Body of pancreas (tissue), 4 donors: ENCODE measurements at regions not wholly inside any gene's neighbourhood (a gene's known extent, or its start where the extent isn't known, plus 50 kb on each side); places are given as distances from the start of the nearest gene placed in this dataset.

ENCODE experiments used
- ATAC-seq: fragments of 150-250 bp; one replicate; pipeline ENCODE4 v1.9.1; 2016
- DNase-seq, 4 donors: peaks; one replicate each; pipeline ENCODE4 v3.0.0-alpha.2; 2019
- H3K27ac ChIP-seq, 4 donors: fragments of 200-600 bp; sonication (generic); 1 replicate in 3 of 4; 2 replicates in 1 of 4; pipeline versions ENCODE4 v1.5.1 to v1.6.1; 2016 to 2019; ENCODE audit warnings: mild to moderate bottlenecking in 1 of 4, mixed read lengths in 1 of 4, moderate library complexity in 1 of 4
- H3K27me3 ChIP-seq, 2 donors: fragments of 200-600 bp; sonication (generic); one replicate each; pipeline ENCODE4 v1.6.0; 2016; ENCODE audit warnings: mild to moderate bottlenecking in 1 of 2
- H3K36me3 ChIP-seq, 2 donors: fragments of 200-600 bp; sonication (generic); replicated peaks in 1 of 2; 2 replicates each; pipeline ENCODE4 v1.5.1; 2016; ENCODE audit warnings: low read depth in 2 of 2; ENCODE audit not compliant: insufficient read depth in 1 of 2
- H3K4me1 ChIP-seq: fragments of 200-600 bp; sonication (generic); one replicate; pipeline ENCODE4 v1.6.0; 2016
- H3K4me3 ChIP-seq, 2 donors: fragments of 200-600 bp; sonication (generic); 1 replicate in 1 of 2; 2 replicates in 1 of 2; pipeline ENCODE4 v1.5.1; 2016 to 2019
- H3K9me3 ChIP-seq, 3 donors: fragments of 200-600 bp; sonication (generic); 1 replicate in 2 of 3; 2 replicates in 1 of 3; pipeline ENCODE4 v1.5.1; 2016
- POLR2A ChIP-seq, 3 donors: fragments of 450-650 bp; IDR thresholded peaks; one replicate each; pipeline ENCODE4 v1.6.1; 2016; ENCODE audit warnings: antibody characterized with exemption in 3 of 3, mild to moderate bottlenecking in 2 of 3
- WGBS, 2 donors: methylation state at CpG; one replicate each; pipeline ENCODE4 v1.1.5; 2017; 5-methylcytosine and 5-hydroxymethylcytosine counted together
- intact Hi-C: fragments of 100-400 bp; cut with DNase I; formaldehyde crosslinking; loops from one replicate; pipeline ENCODE4 v1.15.1; 2023
- TF ChIP-seq, protein P1 (sequence below), 7 experiments: fragments of 450-650 bp in 4 of 7; fragments of 200-600 bp in 3 of 7; sonication (generic) in 3 of 7; IDR thresholded peaks; one replicate each; pipeline ENCODE4 v1.5.1; 2016 to 2019; ENCODE audit warnings: antibody characterized with exemption in 7 of 7

DNA sequence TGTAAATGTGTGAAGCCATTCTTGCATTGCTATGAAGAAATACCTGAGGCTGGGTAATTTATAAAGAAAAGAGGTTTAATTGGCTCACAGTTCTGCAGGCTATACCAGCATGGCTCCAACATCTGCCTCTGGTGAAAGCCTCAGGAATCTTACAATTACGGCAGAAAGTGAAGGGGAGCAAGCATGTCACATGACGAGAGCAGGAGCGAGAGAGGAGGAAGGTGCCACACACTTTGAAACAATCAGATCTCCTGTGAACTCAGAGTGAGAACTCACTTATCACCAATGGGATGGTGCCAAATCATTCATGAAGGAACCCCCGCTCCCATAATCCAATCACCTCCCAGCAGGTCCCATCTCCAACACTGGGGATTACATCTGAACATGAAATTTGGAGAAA is 213.6 kb upstream of the TSC22D2 start:
- no peaks in the 10 kb centered on the region for H3K36me3 ChIP-seq
- H3K4me3 ChIP-seq, result no peak overlapping the region
- peaks cover 0 to 4% (median 0%) of the 10 kb centered on the region in 3 donors for H3K9me3 ChIP-seq
- intact Hi-C loops, result no loop called here
- H3K27ac ChIP-seq, result no peak overlapping the region
- no peaks in the 10 kb centered on the region for H3K27me3 ChIP-seq
- H3K4me1 ChIP-seq, result no peaks in the 10 kb centered on the region
- ATAC-seq (no peak), DNase-seq (no peak)
- TF ChIP-seq POLR2A (IDR thresholded peaks at IDR 0.05), result no peak
- TF ChIP-seq, protein P1, sequence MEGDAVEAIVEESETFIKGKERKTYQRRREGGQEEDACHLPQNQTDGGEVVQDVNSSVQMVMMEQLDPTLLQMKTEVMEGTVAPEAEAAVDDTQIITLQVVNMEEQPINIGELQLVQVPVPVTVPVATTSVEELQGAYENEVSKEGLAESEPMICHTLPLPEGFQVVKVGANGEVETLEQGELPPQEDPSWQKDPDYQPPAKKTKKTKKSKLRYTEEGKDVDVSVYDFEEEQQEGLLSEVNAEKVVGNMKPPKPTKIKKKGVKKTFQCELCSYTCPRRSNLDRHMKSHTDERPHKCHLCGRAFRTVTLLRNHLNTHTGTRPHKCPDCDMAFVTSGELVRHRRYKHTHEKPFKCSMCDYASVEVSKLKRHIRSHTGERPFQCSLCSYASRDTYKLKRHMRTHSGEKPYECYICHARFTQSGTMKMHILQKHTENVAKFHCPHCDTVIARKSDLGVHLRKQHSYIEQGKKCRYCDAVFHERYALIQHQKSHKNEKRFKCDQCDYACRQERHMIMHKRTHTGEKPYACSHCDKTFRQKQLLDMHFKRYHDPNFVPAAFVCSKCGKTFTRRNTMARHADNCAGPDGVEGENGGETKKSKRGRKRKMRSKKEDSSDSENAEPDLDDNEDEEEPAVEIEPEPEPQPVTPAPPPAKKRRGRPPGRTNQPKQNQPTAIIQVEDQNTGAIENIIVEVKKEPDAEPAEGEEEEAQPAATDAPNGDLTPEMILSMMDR (IDR thresholded peaks at IDR 0.05), result no peak
- WGBS, 2 donors, result 70 to 80% methylated on average over 4 of the region's 4 CpGs

DNA sequence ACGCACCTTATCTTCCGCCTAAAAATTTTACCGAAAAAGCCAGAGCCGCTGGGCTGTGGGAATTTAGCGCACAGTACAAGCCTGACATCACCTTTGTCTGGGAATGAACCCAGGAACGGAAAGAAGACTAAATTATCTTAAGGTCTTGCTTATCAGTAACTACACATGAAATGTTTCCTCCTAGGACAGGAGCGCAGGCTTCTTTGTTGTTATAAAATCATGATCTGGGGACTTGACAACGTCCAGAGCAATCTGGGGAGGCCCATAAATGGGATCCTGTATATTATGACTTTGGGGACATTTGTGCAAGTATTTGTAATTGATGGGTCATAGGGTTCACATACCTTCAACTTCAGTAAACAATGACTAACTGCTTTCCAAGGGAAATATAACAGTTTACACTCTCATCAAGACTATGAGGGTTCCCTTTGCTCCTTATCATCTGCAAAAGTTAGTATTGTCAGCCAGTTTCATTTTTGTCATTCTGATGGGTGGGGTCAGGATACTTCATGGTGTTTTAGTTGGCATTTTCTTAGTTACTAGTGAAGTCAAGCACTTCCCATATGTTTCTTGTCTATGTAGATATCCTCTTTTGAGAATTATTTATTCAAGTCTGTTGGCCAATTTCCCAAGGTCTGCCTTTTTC is 213.9 kb upstream of the PFN2 start:
- no peaks in the 10 kb centered on the region for H3K36me3 ChIP-seq
- TF ChIP-seq POLR2A (IDR thresholded peaks at IDR 0.05), result no peak
- TF ChIP-seq, protein P1 (IDR thresholded peaks at IDR 0.05), result no peak
- H3K4me1 ChIP-seq, result peaks cover 28% of the 10 kb centered on the region
- 4 to 7% methylated on average over 8 of the region's 8 CpGs for WGBS, 2 donors
- H3K4me3 ChIP-seq, result no peak overlapping the region
- intact Hi-C loops, result loop anchor here (5.0 kb wide), 1 partner anchor 212 kb away; the partner anchor contains the start of gene PFN2
- H3K9me3 ChIP-seq, result no peaks in the 10 kb centered on the region
- H3K27ac ChIP-seq, result peak overlapping the region in 1 of 4 donors; percentile 39
- DNase-seq, result no peak
- ATAC-seq, result no peak
- no peaks in the 10 kb centered on the region for H3K27me3 ChIP-seq

DNA sequence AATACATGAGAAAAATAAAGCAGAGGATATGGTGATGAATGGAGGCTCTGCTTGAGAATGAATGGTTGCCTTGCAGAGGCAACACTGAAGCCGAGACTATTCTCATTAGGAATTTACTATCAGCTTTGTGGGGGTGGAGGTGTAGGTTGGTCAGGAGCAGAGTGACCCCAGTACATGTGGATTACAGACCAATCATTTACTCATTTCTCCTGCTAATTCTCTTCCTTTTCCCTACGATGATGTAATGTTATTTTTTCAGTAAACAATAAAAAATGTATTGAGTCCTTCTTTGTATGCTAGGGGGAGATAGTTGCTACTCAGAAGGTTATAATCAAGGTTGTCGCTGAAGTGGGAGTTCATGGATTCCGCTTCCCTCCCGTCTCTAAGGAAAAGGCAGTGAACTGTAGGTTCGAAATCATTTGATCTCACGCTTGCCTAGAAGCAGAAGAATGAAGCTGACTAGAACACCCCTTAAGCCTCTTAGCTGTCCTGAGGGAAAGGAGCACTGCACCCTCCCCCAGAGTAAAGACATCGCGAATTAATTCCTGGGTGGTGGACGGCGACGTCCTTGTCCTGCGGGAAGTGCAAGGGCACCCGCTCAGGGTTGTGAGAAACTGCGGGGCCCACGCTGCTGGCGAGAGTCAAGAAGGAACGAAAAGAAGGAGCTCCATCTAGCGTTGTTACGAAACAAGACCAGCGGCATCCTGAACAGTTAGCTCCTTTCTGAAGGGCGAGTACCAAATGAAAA is 213.2 kb upstream of the PFN2 start:
- intact Hi-C loops, result loop anchor here (5.0 kb wide), 1 partner anchor 212 kb away; the partner anchor contains the start of gene PFN2

DNA sequence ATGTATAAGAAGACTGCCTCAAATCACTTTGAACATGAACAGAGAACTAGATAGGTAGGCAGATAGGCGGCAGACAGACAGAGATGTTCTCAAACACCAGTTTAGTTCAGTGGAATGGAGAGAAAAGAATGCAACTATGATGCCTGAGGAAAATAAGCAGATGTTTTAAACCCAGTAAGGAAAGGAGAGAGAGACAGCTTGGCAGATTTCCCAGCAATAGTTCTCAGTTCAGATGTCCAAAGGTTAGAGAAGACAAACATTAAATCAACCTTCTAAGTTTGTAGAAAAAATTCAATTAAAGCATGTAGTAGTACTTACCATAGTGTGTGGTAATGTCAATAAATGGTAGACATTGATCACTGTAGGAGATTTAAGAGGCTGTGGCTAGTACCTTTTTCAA is 209.6 kb upstream of the PFN2 start:
- DNase-seq, result peak in 3 of 4 donors; percentile 37 to 75 (median 60)
- H3K27me3 ChIP-seq, result no peaks in the 10 kb centered on the region
- intact Hi-C loops, result loop anchor here (5.0 kb wide), 1 partner anchor 208 kb away; the partner anchor contains the start of gene PFN2
- peaks cover 34% of the 10 kb centered on the region for H3K4me1 ChIP-seq
- no peaks in the 10 kb centered on the region for H3K9me3 ChIP-seq
- peak overlapping the region in 2 of 4 donors; percentile 35 to 59 for H3K27ac ChIP-seq
- no peak overlapping the region for H3K4me3 ChIP-seq
- no peaks in the 10 kb centered on the region for H3K36me3 ChIP-seq
- TF ChIP-seq, protein P1 (IDR thresholded peaks at IDR 0.05), result no peak
- TF ChIP-seq POLR2A (IDR thresholded peaks at IDR 0.05), result no peak
- 29 to 32% methylated on average over 1 of the region's 1 CpG for WGBS, 2 donors
- peak; percentile 79 for ATAC-seq

More for the DNA sequence above, 213.2 kb upstream of the PFN2 start:
- WGBS, 2 donors, result 5 to 6% methylated on average over 21 to 22 of the region's 22 CpGs
- no peak for TF ChIP-seq POLR2A (IDR thresholded peaks at IDR 0.05)
- TF ChIP-seq, protein P1 (IDR thresholded peaks at IDR 0.05), result peak; percentile 36 to 73 (median 65)
- Histone ChIP-seq H3K27me3 (no peaks in the 10 kb centered on the region), H3K27ac (peak overlapping the region in 2 of 4 donors; percentile 7 to 39), H3K9me3 (no peaks in the 10 kb centered on the region), H3K4me1 (peaks cover 34% of the 10 kb centered on the region), H3K4me3 (no peak overlapping the region), H3K36me3 (no peaks in the 10 kb centered on the region)
- DNase-seq (peak; percentile 68 to 78 (median 76)), ATAC-seq (peak; percentile 86)
